ENCODE measurements at regions not wholly inside any gene's neighbourhood (a gene's known extent, or its start where the extent isn't known, plus 50 kb on each side); places are given as distances from the start of the nearest gene placed in this dataset.

- TF ChIP-seq CEBPB (IDR thresholded peaks at IDR 0.05; ENCODE audit: low read depth) = no peak
- no peak for TF ChIP-seq RAD21 (IDR thresholded peaks at IDR 0.05; ENCODE audit: low read depth)
- no peak for TF ChIP-seq ATF3 (IDR thresholded peaks at IDR 0.05)
- no peak for TF ChIP-seq SRF (IDR thresholded peaks at IDR 0.05; ENCODE audit: low read depth)
- TF ChIP-seq SP1 (IDR thresholded peaks at IDR 0.05; ENCODE audit: low read depth) = no peak
- TF ChIP-seq JUND (IDR thresholded peaks at IDR 0.05) = no peak
- no peak for TF ChIP-seq SIN3A (IDR thresholded peaks at IDR 0.05; ENCODE audit: low read depth)
- no peak for TF ChIP-seq EZH2 (IDR thresholded peaks at IDR 0.05)
- TF ChIP-seq FOSL1 (IDR thresholded peaks at IDR 0.05; ENCODE audit: low read depth) = no peak
- no peak for TF ChIP-seq TCF7L2 (IDR thresholded peaks at IDR 0.05; ENCODE audit: borderline replicate concordance, extremely low read depth, insufficient read depth, insufficient read length)
- no peak for TF ChIP-seq POLR2AphosphoS5 (IDR thresholded peaks at IDR 0.05; ENCODE audit: low read depth, low read length)
- TF ChIP-seq ELF1 (IDR thresholded peaks at IDR 0.05; ENCODE audit: borderline replicate concordance, low read depth) = no peak
- TF ChIP-seq, protein P1, sequence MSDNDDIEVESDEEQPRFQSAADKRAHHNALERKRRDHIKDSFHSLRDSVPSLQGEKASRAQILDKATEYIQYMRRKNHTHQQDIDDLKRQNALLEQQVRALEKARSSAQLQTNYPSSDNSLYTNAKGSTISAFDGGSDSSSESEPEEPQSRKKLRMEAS (IDR thresholded peaks at IDR 0.05) = no peak
- no peak for TF ChIP-seq YY1 (IDR thresholded peaks at IDR 0.05; ENCODE audit: extremely low read depth, insufficient replicate concordance, low read depth, low read length)
- TF ChIP-seq EZH2phosphoT487 (IDR thresholded peaks at IDR 0.05; ENCODE audit: borderline replicate concordance) = no peak
- intact Hi-C loops (cut with micrococcal nuclease) = no loop called here
Measured at GRCh38 chr12:58293308-58293982, 352.1 kb downstream of the ATP23 start.

More at GRCh38 chr12:58293308-58293982, 352.1 kb downstream of the ATP23 start:
- CTCF ChIA-PET = no interaction called here
- no TSS peak for BruUV-seq (replicated peaks)
- POLR2A ChIA-PET = no interaction called here
- H2AFZ ChIP-seq (ENCODE audit: low read depth, low read length, poor library complexity, severe bottlenecking) = no peak overlapping the region
- no peaks in the 10 kb centered on the region for H3K79me2 ChIP-seq (ENCODE audit: insufficient read depth, low read length)
- H3K4me1 ChIP-seq (ENCODE audit: control insufficient read depth in 1 of 2, insufficient read depth in 2 of 2, low read length in 2 of 2) = no peaks in the 10 kb centered on the region
- H3K9me2 ChIP-seq (ENCODE audit: insufficient read depth) = no peaks in the 10 kb centered on the region
- DNase-seq (ENCODE audit: low read depth, low spot score) = no peak
- ATAC-seq = no peak
- no peak overlapping the region for H3K4me2 ChIP-seq (ENCODE audit: low read length)
- no peaks in the 10 kb centered on the region for H3K27me3 ChIP-seq (ENCODE audit: insufficient read depth, low read length)
- H3K4me3 ChIP-seq (replicated peaks in 1 of 2; ENCODE audit: low read depth in 1 of 2, low read length in 2 of 2) = no peak overlapping the region
- no peaks in the 10 kb centered on the region for H3K36me3 ChIP-seq (ENCODE audit: control insufficient read depth in 1 of 2, insufficient read depth in 2 of 2, low read length in 2 of 2)
- no peaks in the 10 kb centered on the region for H4K20me1 ChIP-seq (ENCODE audit: insufficient read depth)
- RAD21 ChIA-PET (ENCODE audit: low non-redundant PET in 1 of 2, low total read pairs in 2 of 2, uncharacterized antibody in 2 of 2, unreplicated experiment in 2 of 2) = no interaction called here
- no peak overlapping the region for H3K27ac ChIP-seq (ENCODE audit: low read depth, low read length)
- no peak overlapping the region for H3K9ac ChIP-seq (ENCODE audit: low read length)
- no peaks in the 10 kb centered on the region for H3K9me3 ChIP-seq (ENCODE audit: control insufficient read depth in 1 of 2, insufficient read depth in 1 of 2, low read depth in 1 of 2, low read length in 2 of 2)
